ENCODE measurements at regions not wholly inside any gene's neighbourhood (a gene's known extent, or its start where the extent isn't known, plus 50 kb on each side); places are given as distances from the start of the nearest gene placed in this dataset.

GRCh38 chr10:91035650-91036292, 114.9 kb upstream of the ANKRD1 start:
- no peak for DNase-seq (ENCODE audit: low spot score in 2 of 2)
- no peak for FAIRE-seq

DNA sequence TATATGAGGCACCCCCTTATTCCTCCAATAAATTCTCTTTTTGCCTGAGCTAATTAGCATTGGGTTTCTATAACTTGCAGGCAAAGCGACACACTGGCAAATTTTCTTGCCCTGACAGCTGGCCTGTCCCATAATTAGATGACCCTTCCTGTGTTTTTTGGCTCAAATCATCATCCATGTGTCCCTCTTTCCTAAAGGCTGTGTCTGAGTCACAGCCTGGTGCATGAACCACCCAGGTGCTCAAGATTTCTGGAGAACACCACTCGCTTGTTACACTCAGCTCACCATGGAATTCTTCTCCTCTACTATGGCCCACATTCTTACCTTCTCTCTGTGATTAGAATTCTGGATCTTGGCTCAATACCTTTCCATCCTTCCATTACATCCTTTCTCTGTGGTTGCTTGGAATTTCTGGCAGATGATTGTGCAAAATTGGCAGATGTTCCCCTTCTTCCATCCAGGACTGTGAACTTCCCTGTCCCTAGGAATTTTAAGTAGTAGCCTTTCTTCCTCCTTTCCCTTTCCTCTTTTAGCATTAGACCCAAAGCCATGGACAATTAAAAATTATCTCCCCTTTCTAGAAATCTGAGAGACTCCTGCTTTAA, 116.0 kb upstream of the ANKRD1 start:
- DNase-seq (ENCODE audit: low spot score in 2 of 2) (no peak), FAIRE-seq (no peak)

- DNase-seq (ENCODE audit: low spot score in 2 of 2) (no peak), FAIRE-seq (no peak)
Measured at GRCh38 chr10:91038971-91039370, 118.1 kb upstream of the ANKRD1 start.

- FAIRE-seq, result no peak
- no peak for DNase-seq (ENCODE audit: low spot score in 2 of 2)
Measured at GRCh38 chr10:91040343-91040742, 119.5 kb upstream of the ANKRD1 start.

DNA sequence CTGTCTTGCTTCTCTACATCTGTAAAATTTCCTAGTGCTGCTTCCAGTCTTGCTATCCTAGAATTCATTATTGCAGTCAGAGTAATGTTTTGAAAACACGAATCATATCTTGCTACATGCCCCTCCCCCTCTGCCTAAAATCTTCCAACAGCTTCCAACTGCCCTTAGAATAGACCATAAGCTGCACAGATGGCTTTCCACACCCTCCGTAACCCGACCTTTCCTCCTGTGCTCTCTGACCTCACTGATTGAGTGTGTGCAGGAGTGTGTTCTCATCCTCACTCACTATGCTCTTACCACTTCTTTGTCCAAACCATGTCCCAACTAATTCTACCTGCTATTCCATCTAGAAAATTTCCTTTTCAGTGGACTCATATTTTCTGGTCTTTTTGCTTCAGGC, 121.2 kb upstream of the ANKRD1 start:
- FAIRE-seq, result no peak
- no peak for DNase-seq (ENCODE audit: low spot score in 2 of 2)

GRCh38 chr10:91043173-91043910, 122.5 kb upstream of the ANKRD1 start:
- DNase-seq (ENCODE audit: low spot score in 2 of 2) (no peak), FAIRE-seq (peak; percentile 55)

DNA sequence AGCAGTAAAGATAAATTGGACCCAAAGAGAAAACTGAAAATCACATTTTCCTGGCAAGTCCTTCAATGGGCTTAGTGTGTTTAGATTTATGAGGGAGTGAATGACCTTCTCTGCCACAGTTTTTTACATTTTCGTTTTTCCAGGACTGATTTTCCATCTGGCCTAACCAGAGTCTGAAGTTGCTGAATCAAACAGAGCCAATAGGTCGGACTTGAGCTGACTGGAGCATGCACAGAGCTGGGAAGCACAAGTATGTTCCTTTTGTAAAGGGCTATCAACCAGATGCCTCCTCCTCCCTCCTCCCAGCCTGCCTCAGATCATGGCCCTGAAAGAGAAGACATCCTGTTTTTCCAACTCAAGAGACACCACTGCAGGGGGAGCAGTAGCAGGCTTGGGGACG, 126.0 kb upstream of the ANKRD1 start:
- FAIRE-seq, result no peak
- DNase-seq (ENCODE audit: low spot score in 2 of 2), result no peak

GRCh38 chr10:91048380-91048779, 127.5 kb upstream of the ANKRD1 start:
- DNase-seq (ENCODE audit: low spot score in 2 of 2) (no peak), FAIRE-seq (no peak)

DNA sequence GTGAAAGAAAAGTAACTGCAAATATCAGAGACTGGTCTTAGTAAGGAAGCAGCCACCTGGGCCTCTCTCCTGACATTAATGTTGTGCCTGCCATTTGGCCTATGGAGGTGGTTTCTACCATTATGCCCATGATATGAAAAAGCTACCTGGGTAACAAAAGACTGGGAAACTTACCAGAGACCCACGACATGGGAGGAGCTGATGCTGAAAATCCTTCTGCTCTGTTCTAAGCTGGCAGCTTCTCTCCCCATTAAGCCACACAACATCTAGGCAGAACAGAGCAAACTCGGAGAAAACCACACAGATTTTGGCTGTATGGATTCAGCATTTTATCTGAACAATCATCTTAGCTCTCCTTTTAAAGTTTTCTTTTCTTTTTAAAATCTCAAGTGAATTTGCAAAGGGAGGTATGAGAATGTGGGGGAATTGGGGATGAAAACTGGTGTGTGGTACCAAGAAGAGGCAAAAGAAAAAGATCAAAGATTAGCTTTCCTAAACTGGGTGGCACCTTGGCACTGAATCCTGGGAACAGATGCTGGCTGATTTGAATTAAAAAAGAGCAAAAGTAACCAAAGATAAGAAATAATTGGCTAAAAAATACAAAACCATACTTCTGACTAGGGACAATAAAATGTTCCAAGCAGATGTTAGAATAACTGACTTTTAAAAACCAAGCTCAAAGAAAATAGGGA, 128.6 kb upstream of the ANKRD1 start:
- FAIRE-seq, result no peak

DNA sequence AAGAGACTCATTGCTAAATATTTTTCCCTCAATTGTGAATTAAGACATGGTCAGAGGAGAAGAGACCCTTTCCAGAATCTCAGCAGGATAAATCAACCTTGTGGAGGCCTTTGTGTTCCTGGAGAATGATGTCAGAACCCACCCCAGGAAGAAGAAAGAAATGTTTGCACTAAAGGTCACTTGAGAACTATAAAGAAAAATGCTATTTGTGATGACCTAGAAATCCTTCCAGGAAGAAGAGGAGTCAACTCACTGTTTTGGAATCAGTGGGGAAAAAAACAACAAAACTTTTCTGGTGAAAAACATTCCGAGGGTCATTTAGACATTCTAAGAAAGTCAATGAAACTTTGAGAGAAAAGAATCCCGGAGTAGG, 129.1 kb upstream of the ANKRD1 start:
- FAIRE-seq (no peak), DNase-seq (ENCODE audit: low spot score in 2 of 2) (no peak)

More for the DNA sequence above, 128.6 kb upstream of the ANKRD1 start:
- no peak for DNase-seq (ENCODE audit: low spot score in 2 of 2)

DNA sequence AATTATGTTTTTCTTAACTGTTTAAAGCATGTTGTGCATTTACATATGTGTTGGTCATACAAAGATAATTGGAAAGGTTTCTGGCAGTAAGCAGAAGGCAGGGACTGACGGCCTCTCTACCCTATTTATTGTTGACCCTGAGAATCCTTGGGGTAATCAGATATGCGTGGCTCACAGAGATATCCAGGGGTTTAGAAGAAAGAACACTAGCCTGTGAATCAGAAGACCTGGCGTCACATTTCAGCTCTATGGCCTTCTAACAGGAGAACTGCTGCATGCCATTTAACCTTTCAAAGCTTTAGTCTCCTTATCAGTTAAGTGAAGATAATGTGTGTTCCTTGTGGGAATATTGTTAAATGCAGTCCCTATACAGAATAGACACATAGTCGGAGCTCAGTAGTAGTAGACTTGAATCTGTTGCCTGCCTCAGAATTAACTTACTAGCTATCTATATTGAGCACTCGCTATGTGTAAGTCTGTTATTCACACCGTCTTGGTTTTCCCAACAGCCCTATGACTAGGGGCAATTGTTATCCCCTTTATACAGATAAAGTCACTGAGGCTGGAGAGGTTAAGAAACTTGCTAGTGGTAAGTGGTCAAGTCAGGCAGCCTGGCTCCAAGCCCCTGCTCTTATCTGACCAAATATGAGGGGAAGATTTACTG, 129.6 kb upstream of the ANKRD1 start:
- no peak for DNase-seq (ENCODE audit: low spot score in 2 of 2)
- no peak for FAIRE-seq

DNA sequence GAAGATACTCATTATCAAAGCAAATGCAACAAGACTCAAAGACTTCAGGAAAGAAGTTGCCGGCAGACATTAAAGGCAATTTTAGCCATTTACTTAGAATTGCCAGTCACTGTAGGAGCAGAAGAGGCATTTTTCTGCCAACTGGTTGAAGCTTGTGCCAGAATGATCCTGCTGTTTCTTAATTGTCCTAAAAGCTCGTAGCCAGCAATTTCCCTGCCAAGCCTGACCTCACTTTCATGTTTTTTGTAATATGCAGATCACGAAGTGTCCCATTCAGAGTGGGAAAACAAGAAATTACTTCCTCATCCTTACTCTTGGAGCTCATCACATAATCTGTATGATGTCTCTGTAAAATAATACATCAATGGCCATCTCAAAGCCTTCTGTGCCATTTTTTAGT, 130.9 kb upstream of the ANKRD1 start:
- FAIRE-seq (no peak), DNase-seq (ENCODE audit: low spot score in 2 of 2) (peak; percentile 13 to 21)

DNA sequence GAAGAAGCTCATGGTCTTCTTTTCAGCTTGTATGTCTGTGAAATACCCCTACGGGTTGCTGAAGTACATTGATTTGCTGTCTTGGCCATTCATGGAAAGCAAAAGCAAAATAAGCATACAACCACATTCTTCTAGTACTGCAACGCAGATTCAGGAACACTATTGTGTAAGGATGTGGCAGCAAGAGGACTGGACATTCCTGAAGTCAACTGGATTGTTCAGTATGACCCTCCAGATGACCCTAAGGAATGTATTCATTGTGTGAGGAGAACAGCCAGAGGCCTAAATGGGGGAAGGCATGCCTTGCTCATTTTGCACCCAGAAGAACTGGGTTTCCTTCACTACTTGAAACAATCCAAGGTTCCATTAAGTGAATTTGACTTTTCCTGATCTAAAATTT, 133.4 kb upstream of the ANKRD1 start:
- DNase-seq (ENCODE audit: low spot score in 2 of 2) (no peak), FAIRE-seq (no peak)

DNA sequence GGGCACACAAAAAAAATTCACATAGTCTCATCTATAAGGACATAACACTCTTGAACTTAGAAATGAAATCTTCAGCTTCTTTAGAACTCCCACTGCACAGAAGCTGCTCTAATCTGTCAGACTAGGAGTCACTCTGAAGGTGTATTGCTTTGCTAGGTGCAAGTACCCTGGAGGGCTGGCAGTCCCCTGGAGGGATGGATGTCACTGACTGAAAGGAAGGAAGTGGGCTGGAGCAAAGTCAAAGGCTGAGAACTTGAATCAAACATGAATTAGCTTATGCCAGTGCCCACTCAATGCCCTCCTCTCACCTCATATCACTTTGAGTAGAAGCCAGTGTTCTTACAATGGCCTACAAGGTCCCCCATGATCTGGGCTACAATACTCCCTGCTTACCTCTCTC, 140.3 kb upstream of the ANKRD1 start:
- DNase-seq (ENCODE audit: low spot score in 2 of 2) (no peak), FAIRE-seq (no peak)

- FAIRE-seq, result no peak
- DNase-seq (ENCODE audit: low spot score in 2 of 2), result no peak
Measured at GRCh38 chr10:91061608-91062007, 140.7 kb upstream of the ANKRD1 start.

DNA sequence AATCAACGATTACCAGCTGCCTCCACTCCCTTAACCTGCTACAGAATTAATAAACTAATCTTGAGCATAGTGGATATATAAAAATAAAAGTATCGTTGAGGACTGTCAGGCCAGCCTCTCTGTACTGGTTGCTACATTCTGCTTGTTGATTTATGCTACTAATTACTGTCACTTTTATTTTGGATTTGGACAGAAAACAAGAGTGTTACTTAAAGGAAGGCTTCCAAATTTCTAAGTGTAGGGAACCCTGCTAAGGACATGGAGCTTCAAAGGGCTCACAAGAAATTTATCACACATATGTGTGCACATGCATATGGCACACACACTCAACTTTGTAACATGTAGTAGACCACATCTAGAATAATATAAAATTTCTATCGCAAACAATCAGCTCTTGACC, 141.2 kb upstream of the ANKRD1 start:
- no peak for DNase-seq (ENCODE audit: low spot score in 2 of 2)
- FAIRE-seq, result no peak

DNA sequence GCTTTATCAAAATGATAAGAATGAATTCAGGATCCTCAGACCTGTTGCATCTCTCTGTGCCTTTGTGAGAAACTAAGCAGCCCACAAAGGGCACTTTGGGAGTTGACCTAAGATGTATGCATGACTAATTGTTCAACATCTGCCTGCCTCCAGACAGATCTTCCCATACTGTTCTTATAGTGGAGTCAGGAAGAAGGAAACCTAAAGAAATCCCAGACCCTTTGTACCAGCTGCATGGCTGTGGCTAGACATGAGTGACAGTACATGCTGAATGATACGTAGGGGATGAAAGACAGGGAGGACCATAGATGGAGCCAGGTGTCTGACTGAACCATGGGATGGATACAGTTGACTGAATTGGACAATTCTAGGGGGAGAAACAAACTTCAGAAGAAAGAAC, 148.7 kb upstream of the PCGF5 start:
- FAIRE-seq (no peak), DNase-seq (ENCODE audit: low spot score in 2 of 2) (no peak)

DNA sequence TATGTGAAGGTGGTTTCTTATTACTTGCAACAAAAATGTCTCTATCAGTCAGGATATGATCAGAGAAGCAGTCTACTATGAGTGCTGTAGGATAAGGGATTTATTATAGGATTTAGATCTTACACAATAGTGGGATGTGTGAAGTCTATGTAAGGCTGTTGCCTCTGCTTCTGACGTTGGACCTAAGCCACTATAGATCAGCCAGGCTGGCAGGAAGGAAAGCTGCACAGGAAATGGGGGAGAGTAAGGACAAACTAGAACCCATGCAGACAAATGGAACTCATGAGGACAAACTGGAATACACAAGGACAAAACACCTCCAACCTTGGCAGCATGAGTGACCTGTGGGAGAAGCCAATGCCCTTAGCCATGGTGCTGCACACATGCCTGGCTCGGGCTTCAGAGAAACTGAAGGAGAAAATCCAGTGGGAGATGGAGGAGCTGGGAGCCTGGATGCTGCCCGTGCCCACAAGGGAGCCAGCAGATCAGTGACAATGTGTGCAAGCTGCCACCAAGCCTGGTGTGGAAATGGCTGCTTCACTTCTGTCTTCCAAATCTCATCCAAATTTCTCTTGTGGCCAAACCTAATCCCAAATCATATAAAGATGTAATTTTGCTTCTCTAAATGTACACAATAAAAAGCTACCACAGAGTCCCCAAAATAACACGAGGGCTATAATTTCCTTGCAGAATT, 147.0 kb upstream of the PCGF5 start:
- FAIRE-seq (no peak), DNase-seq (ENCODE audit: low spot score in 2 of 2) (no peak)

DNA sequence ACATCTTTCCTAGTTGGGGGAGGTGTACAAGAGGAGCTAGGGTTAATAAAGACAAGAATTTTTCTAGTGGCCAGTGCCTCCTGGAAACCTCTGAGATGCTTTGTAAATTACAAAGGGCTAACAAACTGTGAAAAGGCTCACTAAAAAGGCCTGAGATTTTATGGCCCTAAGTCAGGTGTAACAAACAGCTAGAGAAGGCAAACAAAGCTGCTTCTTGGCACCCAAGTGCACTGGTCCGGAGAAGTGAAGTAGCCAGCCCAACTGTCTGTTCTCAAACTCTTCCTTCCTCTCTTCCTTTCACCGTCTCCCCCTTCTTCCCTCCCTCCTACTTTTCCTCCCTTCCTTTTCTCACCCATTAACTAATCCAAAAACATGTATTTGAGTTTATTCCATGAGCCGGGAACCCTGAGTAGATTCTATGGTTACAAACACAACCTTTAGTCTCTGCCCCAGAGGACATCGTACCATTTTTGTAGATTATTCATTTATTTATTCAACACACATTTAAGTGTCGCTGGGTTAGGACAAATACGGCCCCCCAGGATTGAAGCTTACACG, 143.4 kb upstream of the PCGF5 start:
- no peak for DNase-seq (ENCODE audit: low spot score in 2 of 2)
- FAIRE-seq, result no peak

DNA sequence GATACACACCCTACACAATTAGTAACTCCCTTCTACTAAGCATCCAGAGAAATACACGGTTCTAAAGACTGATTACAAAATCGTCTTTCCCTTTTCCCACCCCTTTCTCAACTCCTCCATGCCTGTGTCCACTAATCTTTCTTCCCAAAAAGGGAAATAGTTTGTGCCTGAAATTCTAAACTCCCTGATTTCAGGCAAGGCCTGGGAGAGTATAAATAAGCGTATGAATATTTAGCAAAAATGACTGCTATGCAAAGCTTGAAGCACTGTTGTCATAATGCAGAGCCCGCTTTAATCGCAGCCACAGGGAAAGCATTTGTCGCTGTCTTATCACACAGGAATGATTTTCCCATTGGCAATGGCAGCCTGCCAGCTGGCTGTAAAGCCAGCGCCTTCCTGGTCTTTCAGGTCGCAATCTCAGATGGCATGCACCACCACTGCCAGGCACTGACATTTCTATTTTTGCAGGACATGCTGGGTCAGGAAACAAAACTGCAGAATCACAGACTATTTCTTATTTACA, 142.9 kb upstream of the PCGF5 start:
- no peak for DNase-seq (ENCODE audit: low spot score in 2 of 2)
- FAIRE-seq, result no peak
